ENCODE measurements at regions not wholly inside any gene's neighbourhood (a gene's known extent, or its start where the extent isn't known, plus 50 kb on each side); places are given as distances from the start of the nearest gene placed in this dataset.

DNA sequence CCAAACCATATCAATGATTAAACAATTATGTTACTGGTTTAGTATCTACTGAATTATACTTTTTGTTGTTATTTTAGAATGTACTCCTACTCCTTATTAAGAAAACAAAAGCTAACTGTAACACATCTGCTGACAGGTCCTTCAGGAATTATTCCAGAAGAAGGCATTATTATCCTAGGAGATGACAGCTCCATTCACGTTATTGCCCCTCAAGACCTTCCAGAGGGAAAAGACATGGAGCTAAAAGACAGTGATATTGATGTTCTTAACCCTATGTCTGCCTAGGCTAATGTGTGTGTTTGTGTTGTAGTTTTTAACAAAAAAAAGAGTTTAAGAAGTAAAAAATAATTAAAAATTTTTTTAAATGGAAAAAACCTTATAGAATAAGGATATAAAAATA, 206.8 kb upstream of the KLHL4 start:
- Histone ChIP-seq H3K9ac (ENCODE audit: control insufficient read depth, insufficient read depth, low read length) (no peak overlapping the region), H2AFZ (ENCODE audit: control insufficient read depth, low read depth, low read length) (no peak overlapping the region), H3K27me3 (replicated peaks in 1 of 2; ENCODE audit: control insufficient read depth in 2 of 2, insufficient read depth in 2 of 2, low read length in 1 of 2) (no peaks in the 10 kb centered on the region), H3K79me2 (ENCODE audit: control insufficient read depth, insufficient read depth, low read length) (no peaks in the 10 kb centered on the region), H3K4me3 (no peak overlapping the region), H3K4me2 (ENCODE audit: control insufficient read depth, insufficient read depth) (no peak overlapping the region), H3K27ac (ENCODE audit: control insufficient read depth, insufficient read depth) (no peak overlapping the region), H3K9me3 (replicated peaks; ENCODE audit: control insufficient read depth, insufficient read depth, low read length) (no peaks in the 10 kb centered on the region), H3K36me3 (ENCODE audit: control insufficient read depth in 2 of 2, insufficient read depth in 2 of 2, low read length in 1 of 2) (no peaks in the 10 kb centered on the region), H3K4me1 (ENCODE audit: control insufficient read depth, insufficient read depth, low read length) (no peaks in the 10 kb centered on the region), H4K20me1 (ENCODE audit: control insufficient read depth, insufficient read depth) (no peaks in the 10 kb centered on the region)
- CTCF ChIA-PET: no interaction called here
- ATAC-seq: no peak
- 0% methylated on average over 1 of the region's 1 CpG for WGBS (ENCODE audit: insufficient coverage, insufficient replicate concordance, low lambda C conversion rate, missing lambda C conversion rate)
- FAIRE-seq: no peak
- in situ Hi-C loops (cut with MboI) (no loop called here), intact Hi-C loops (cut with micrococcal nuclease; ENCODE audit: unreplicated experiment) (no loop called here)
- POLR2A ChIA-PET: no interaction called here
- BruUV-seq (replicated peaks): no TSS peak
- SMC1A ChIA-PET (ENCODE audit: uncharacterized antibody, unreplicated experiment): no interaction called here
- RAD21 ChIA-PET (ENCODE audit: unreplicated experiment): no interaction called here
- TF ChIP-seq HSF1 (IDR thresholded peaks at IDR 0.05; ENCODE audit: low read depth, low read length) (no peak), HCFC1 (IDR thresholded peaks at IDR 0.05; ENCODE audit: low read length) (no peak), BHLHE40 (IDR thresholded peaks at IDR 0.05; ENCODE audit: borderline replicate concordance in 1 of 2, low read depth in 2 of 2, low read length in 1 of 2) (no peak), STAT3 (IDR thresholded peaks at IDR 0.05; ENCODE audit: low read depth, low read length) (no peak), DPF2 (IDR thresholded peaks at IDR 0.05) (no peak), CBX5 (IDR thresholded peaks at IDR 0.05; ENCODE audit: low read depth) (no peak), ASH2L (IDR thresholded peaks at IDR 0.05; ENCODE audit: borderline replicate concordance, low read depth) (no peak), RCOR1 (conservative IDR thresholded peaks at IDR 0.05; ENCODE audit: low read depth, low read length) (no peak), IRF3 (IDR thresholded peaks at IDR 0.05) (no peak)
- TF ChIP-seq, protein P1, sequence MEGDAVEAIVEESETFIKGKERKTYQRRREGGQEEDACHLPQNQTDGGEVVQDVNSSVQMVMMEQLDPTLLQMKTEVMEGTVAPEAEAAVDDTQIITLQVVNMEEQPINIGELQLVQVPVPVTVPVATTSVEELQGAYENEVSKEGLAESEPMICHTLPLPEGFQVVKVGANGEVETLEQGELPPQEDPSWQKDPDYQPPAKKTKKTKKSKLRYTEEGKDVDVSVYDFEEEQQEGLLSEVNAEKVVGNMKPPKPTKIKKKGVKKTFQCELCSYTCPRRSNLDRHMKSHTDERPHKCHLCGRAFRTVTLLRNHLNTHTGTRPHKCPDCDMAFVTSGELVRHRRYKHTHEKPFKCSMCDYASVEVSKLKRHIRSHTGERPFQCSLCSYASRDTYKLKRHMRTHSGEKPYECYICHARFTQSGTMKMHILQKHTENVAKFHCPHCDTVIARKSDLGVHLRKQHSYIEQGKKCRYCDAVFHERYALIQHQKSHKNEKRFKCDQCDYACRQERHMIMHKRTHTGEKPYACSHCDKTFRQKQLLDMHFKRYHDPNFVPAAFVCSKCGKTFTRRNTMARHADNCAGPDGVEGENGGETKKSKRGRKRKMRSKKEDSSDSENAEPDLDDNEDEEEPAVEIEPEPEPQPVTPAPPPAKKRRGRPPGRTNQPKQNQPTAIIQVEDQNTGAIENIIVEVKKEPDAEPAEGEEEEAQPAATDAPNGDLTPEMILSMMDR (IDR thresholded peaks at IDR 0.05 in 2 of 3, conservative IDR thresholded peaks at IDR 0.05 in 1 of 3; ENCODE audit: control insufficient read depth in 2 of 3, extremely low read depth in 1 of 3, insufficient read depth in 1 of 3, low read depth in 3 of 3, low read length in 3 of 3): no peak
- no peak for DNase-seq (ENCODE audit: low read depth, low spot score)

Measured in GM12878 (cell line).